ENCODE measurements at regions not wholly inside any gene's neighbourhood (a gene's known extent, or its start where the extent isn't known, plus 50 kb on each side); places are given as distances from the start of the nearest gene placed in this dataset.

DNA sequence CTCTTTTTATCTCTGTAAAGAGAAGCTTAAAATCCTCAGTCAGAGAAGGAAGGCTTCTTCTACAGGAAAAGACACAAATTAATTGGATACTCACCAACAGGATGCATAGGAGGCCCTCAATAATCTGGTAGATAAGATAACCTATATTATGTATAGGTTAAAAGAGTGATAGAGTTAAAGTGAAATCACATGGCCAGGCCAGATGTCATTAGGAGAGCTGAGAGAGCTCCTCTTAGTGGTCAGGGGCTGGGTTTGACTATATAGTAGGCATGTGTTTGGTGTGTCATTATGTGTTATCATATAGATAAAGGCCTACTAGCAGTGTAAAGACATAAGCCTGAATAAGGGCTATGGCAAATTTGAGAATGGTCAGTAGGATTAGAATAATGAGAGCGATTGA, 479.3 kb downstream of the EPHA3 start:
- TF ChIP-seq EZH2phosphoT487 (IDR thresholded peaks at IDR 0.05; ENCODE audit: low read depth, severe bottlenecking, unreplicated experiment): no peak
- TF ChIP-seq, protein P1, sequence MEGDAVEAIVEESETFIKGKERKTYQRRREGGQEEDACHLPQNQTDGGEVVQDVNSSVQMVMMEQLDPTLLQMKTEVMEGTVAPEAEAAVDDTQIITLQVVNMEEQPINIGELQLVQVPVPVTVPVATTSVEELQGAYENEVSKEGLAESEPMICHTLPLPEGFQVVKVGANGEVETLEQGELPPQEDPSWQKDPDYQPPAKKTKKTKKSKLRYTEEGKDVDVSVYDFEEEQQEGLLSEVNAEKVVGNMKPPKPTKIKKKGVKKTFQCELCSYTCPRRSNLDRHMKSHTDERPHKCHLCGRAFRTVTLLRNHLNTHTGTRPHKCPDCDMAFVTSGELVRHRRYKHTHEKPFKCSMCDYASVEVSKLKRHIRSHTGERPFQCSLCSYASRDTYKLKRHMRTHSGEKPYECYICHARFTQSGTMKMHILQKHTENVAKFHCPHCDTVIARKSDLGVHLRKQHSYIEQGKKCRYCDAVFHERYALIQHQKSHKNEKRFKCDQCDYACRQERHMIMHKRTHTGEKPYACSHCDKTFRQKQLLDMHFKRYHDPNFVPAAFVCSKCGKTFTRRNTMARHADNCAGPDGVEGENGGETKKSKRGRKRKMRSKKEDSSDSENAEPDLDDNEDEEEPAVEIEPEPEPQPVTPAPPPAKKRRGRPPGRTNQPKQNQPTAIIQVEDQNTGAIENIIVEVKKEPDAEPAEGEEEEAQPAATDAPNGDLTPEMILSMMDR (IDR thresholded peaks at IDR 0.05; ENCODE audit: poor library complexity): no peak

Data from hepatocyte (in vitro differentiated cells).